Heart left ventricle (tissue), 16 donors: ENCODE measurements at regions not wholly inside any gene's neighbourhood (a gene's known extent, or its start where the extent isn't known, plus 50 kb on each side); places are given as distances from the start of the nearest gene placed in this dataset.

Source experiments
- ATAC-seq, 4 donors: fragments of 200-7000 bp; cut with Tn5 transposase; one replicate each; pipeline ENCODE4 v1.9.1; 2020 to 2022; ENCODE audit warnings: moderate library complexity in 4 of 4, mild to moderate bottlenecking in 3 of 4, moderate number of reproducible peaks in 1 of 4
- DNase-seq, 5 donors: peaks; one replicate each; pipeline ENCODE4 v3.0.0-alpha.2; 2020
- H3K27ac ChIP-seq, 12 donors: fragments of 200-600 bp; sonication (generic) in 4 of 12; one replicate each; pipeline versions ENCODE4 v1.5.0 to v1.8.0; 2016 to 2022; ENCODE audit warnings: mild to moderate bottlenecking in 2 of 12
- H3K27me3 ChIP-seq, 9 donors: fragments of 200-600 bp; sonication (generic) in 2 of 9; one replicate each; pipeline versions ENCODE4 v1.5.1 to v1.8.0; 2016 to 2022; ENCODE audit warnings: mild to moderate bottlenecking in 3 of 9
- H3K36me3 ChIP-seq, 9 donors: fragments of 200-600 bp; sonication (generic) in 2 of 9; one replicate each; pipeline versions ENCODE4 v1.5.0 to v1.8.0; 2018 to 2022; ENCODE audit warnings: mild to moderate bottlenecking in 2 of 9
- H3K4me1 ChIP-seq, 12 donors: fragments of 200-600 bp; sonication (generic) in 4 of 12; one replicate each; pipeline versions ENCODE4 v1.5.0 to v1.8.0; 2016 to 2022; ENCODE audit warnings: mild to moderate bottlenecking in 3 of 12
- H3K4me3 ChIP-seq, 12 donors: fragments of 200-600 bp; sonication (generic) in 4 of 12; one replicate each; pipeline versions ENCODE4 v1.5.0 to v1.8.0; 2017 to 2022; ENCODE audit warnings: mild to moderate bottlenecking in 9 of 12, moderate library complexity in 4 of 12
- H3K9me3 ChIP-seq, 12 donors: fragments of 200-600 bp; sonication (generic) in 4 of 12; one replicate each; pipeline versions ENCODE4 v1.5.0 to v1.8.0; 2016 to 2022; ENCODE audit warnings: mild to moderate bottlenecking in 1 of 12
- POLR2A ChIP-seq, 2 donors: fragments of 450-650 bp; IDR thresholded peaks; one replicate each; pipeline ENCODE4 v1.6.1; 2017; ENCODE audit warnings: antibody characterized with exemption in 2 of 2, mild to moderate bottlenecking in 2 of 2, moderate library complexity in 2 of 2
- WGBS, 4 donors: extraction: QIAGEN DNeasy Blood & Tissue Kit in 2 of 4; methylation state at CpG; one replicate each; pipeline versions ENCODE4 v1.1.5 to v1.1.7; 2013 to 2018; 5-methylcytosine and 5-hydroxymethylcytosine counted together
- intact Hi-C, 10 donors: fragments of 100-400 bp; cut with DNase I; formaldehyde crosslinking; loops; one replicate each; pipeline versions ENCODE4 v1.11.1 to v1.14.2; 2022
- TF ChIP-seq, protein P1 (sequence below), 12 donors: fragments of 200-600 bp; sonication (generic) in 4 of 12; IDR thresholded peaks; one replicate each; pipeline versions ENCODE4 v1.5.0 to v1.8.0; 2018 to 2022; ENCODE audit warnings: antibody characterized with exemption in 12 of 12, mild to moderate bottlenecking in 5 of 12
- donor health status: ischemic (EF 13 %, LVEDD 7.1; RV severe dilation, severe dysfunction).
- donor health status: healthy with polysubstance abuse.
- donor health status: DM: no; HTN: yes; CAD: no.
- donor health status: DM: no; HTN: no; CAD: no.
- donor health status: ischemic (EF 25% LVEDD 6.9; RV normal size, moderate dysfunction).
- donor health status: ischemic (EF 25% LVEDD 5.7; RV mildly dilated, moderate dysfunction).
- donor health status: healthy.
- donor health status: DM: yes; HTN: yes; CAD: no.
- donor health status: ischemic (EF 35%, LVEDD 5.7; RV mildly dilated, moderate dysfunction).
- donor health status: nonischemic (EF 11% LVEDD 7.7; RV severe dilation, severe dysfunction).
- donor health status: DM: yes; HTN: yes; CAD: no.
- donor health status: PGD.
- donor health status: ischemic (EF 29% LVEDD 5.4; RV normal size, mild dysfunction).
- donor health status: nonischemic (EF 23%, LVEDD 6.1; RV moderate dilation, normal function).

DNA sequence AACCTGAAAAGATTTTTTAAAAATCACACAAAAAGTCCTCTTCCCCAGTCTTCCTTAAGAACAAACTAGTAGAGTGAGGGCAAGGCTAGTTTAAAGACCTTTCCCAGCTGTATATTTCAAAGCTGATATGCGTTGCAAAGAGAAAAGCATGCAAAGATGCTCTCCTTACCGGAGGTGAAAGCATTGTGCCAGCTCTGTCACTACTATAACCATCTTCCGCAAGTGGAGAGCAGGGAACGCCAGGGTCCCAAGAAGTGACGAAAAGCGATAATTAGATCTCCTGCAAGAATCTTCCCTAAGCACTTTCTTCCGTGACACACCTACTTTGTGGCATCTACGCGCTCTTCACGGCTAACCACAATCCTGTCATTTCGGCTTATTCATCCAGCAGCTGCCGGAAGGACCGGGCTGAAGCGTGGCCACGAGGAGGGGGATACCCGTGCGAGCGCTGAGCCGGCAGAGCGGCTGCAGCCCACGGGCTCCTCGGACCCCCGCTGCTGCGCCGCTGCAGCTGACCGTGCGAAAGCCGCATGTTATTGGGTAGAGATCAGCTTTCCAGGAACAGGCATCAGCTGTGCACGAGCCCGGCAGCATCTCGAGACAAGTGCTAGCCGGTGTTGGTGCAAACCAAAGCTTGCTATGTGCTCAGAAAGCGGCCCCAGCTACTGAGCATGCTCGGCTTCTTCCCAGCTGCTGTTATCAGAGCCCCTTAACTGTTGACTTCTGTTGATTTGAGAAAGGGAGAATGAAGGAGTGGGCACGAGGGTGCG, 57.2 kb upstream of the ARHGAP18 start:
- DNase-seq (peak in 1 of 5 donors; percentile 33), ATAC-seq (peak in 3 of 4 donors; percentile 30 to 49 (median 41))
- no peaks in the 10 kb centered on the region for H3K36me3 ChIP-seq
- 1 to 4% (median 3%) methylated on average over 35 to 36 of the region's 36 CpGs for WGBS, 4 donors
- H3K4me1 ChIP-seq, result peaks cover 0 to 11% (median 7%) of the 10 kb centered on the region in 12 donors
- H3K27me3 ChIP-seq, result peaks cover 0 to 65% (median 26%) of the 10 kb centered on the region in 9 donors
- H3K4me3 ChIP-seq, result peak overlapping the region in 11 of 12 donors; percentile 6 to 55 (median 46)
- no peak overlapping the region for H3K27ac ChIP-seq
- no peaks in the 10 kb centered on the region for H3K9me3 ChIP-seq
- intact Hi-C loops, result no loop called here
- no peak for TF ChIP-seq POLR2A (IDR thresholded peaks at IDR 0.05)
- TF ChIP-seq, protein P1, sequence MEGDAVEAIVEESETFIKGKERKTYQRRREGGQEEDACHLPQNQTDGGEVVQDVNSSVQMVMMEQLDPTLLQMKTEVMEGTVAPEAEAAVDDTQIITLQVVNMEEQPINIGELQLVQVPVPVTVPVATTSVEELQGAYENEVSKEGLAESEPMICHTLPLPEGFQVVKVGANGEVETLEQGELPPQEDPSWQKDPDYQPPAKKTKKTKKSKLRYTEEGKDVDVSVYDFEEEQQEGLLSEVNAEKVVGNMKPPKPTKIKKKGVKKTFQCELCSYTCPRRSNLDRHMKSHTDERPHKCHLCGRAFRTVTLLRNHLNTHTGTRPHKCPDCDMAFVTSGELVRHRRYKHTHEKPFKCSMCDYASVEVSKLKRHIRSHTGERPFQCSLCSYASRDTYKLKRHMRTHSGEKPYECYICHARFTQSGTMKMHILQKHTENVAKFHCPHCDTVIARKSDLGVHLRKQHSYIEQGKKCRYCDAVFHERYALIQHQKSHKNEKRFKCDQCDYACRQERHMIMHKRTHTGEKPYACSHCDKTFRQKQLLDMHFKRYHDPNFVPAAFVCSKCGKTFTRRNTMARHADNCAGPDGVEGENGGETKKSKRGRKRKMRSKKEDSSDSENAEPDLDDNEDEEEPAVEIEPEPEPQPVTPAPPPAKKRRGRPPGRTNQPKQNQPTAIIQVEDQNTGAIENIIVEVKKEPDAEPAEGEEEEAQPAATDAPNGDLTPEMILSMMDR (IDR thresholded peaks at IDR 0.05), result no peak

DNA sequence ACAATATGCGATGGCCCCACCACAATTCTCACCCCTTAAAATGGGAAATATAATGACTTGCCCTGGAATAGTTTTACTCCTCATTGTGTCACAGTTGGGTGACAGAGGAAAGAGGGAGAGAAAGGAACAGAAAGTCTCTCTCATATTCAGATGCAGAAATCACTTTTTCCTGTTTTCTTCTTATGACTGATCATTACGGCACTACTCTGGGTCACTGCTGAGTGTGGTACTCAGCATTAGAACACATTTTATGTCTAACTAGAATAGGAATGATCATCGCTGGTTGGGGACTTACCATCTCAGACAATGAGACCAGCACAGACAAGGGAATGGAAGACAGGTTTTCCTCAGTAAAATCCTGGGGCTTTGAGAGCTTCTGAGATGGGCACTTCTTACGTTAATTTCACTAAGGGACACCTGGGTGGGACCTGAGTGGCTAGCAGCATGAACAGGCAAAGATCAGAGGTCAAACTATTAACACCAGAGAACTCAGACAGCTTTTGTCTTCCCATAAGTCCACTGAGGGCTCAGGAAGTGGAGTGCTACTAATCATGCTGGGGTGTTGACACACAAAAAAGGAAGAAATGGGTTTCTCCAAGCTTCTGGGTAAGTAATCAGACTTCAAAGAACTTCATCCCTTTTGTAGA, 54.9 kb upstream of the ARHGAP18 start:
- 90 to 95% (median 92%) methylated on average over 4 of the region's 4 CpGs for WGBS, 4 donors
- TF ChIP-seq, protein P1 (IDR thresholded peaks at IDR 0.05), result no peak
- TF ChIP-seq POLR2A (IDR thresholded peaks at IDR 0.05), result no peak
- Histone ChIP-seq H3K27me3 (peaks cover 0 to 48% (median 26%) of the 10 kb centered on the region in 9 donors), H3K4me1 (peaks cover 0 to 11% (median 7%) of the 10 kb centered on the region in 12 donors), H3K9me3 (no peaks in the 10 kb centered on the region), H3K36me3 (no peaks in the 10 kb centered on the region), H3K27ac (no peak overlapping the region), H3K4me3 (no peak overlapping the region)
- no peak for DNase-seq
- ATAC-seq, result no peak
- intact Hi-C loops, result no loop called here

DNA sequence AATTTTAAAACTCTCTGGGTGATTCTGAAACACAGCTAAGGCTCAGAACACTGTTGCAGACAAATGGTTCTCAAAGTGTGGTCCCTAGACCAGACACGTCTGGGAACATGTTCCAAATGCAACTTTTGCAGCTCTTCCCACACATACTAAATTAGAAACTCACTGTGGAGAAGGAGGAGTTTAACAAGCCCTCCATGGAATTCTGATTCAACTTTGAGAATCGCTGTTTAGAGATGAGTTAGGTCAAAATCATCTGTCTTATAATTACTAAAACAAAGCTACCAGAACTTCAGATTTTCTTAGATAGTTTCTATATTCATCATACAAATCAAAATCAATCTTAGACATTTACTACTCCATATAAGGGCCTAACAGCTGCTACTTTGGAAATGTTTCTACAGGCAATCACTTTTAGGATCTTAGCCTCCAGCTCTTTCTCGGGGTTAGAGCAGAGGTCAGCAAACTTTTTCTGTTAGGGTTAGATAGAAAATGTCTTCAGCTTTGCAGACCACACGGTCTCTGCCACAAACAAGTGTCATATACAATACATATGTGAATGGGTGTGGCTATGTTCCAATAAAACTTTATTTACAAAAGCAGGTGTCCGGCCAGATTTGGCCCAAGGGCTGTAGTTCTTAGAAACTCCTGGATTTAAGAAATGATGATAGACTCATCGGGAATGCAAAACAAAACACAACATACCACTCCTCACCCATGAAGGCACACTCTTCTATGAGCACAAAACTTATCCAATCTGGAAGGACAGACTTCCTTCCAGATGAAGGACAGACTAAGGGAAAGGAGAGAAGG, 50.0 kb upstream of the ARHGAP18 start:
- Histone ChIP-seq H3K27ac (no peak overlapping the region), H3K27me3 (peaks cover 0 to 12% (median under 1%) of the 10 kb centered on the region in 9 donors), H3K4me1 (no peaks in the 10 kb centered on the region), H3K9me3 (no peaks in the 10 kb centered on the region), H3K4me3 (no peak overlapping the region), H3K36me3 (no peaks in the 10 kb centered on the region)
- DNase-seq, result no peak
- TF ChIP-seq, protein P1 (IDR thresholded peaks at IDR 0.05), result no peak
- TF ChIP-seq POLR2A (IDR thresholded peaks at IDR 0.05), result no peak
- intact Hi-C loops, result no loop called here
- WGBS, 4 donors, result 74 to 85% (median 83%) methylated on average over 6 of the region's 6 CpGs
- ATAC-seq, result no peak
